ENCODE measurements at regions not wholly inside any gene's neighbourhood (a gene's known extent, or its start where the extent isn't known, plus 50 kb on each side); places are given as distances from the start of the nearest gene placed in this dataset.

DNA sequence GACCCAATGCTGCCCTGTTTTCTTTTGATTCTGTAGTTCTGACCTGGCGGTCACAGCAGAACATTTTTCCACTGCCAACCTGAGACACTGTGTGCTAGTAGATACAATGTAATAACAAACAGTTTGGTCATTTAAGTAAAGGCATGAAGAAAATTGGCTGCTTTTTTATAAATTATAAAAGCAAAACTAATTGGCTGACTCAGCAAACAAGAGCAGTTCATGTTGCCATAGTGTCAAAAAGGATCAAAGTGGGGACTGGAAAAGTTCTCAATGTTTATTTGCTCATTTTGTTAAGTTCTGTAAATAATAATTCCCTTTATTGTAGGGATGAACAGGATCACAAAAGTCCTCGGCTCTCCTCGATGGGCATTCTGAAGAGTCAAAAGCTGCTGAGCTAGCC lies 599.5 kb downstream of the PKHD1 start:
- no peak for ATAC-seq

DNA sequence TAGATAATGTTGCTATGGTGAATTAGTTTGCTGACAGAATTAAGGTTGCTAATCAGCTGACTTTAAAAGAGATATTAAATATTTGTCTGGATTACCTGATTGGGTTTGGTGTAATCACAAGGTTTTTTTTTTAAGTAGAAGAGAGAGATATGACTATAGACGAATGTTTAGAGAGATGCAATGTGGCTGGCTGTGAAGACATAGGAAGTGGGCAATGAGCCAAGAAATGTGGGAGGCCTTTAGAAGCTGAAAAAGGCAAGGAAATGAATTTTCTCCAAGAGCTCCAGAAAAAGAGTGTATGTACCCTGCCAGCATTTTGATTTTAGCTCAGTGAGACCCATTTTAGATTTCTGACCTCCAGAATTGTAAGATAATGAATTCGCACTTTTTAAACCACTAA lies 598.3 kb downstream of the PKHD1 start:
- no peak for ATAC-seq

DNA sequence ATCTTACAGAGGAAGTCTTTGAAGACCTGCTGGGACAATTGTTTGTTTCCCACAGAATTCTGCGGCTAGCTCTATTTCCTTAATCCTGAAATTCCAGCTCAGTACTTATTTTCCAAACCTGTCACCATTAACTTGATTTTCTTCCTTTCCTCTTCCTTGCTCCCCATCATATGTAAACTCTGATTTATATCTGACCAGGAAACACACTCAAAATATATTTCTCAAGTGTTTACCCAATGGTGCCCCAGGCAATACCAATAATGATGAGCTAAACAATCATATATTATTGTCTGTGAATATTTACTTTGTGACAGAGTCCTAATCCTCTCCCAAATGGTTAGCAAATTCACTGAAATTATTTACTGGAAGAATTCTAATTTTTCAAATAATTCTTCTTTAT lies 597.3 kb downstream of the PKHD1 start:
- ATAC-seq: no peak

DNA sequence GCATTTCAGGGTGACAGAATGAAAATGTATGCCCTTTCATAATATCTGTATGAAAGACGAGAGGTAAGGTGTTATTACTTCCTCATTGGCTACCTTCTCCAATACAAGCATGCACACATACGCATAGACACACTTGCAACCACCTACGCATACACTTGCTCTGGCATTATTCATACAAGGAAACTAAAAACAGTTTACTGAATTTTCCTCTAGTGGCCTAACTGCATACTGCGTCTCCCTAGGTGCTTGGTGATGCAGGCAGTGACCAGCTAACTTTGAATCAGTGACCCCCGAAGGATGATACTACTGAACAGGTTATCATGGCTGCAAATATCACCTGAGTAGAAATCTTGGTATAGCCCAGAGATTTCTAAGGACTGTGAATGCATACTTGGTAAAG lies 593.1 kb downstream of the PKHD1 start:
- peak; percentile 94 for ATAC-seq

DNA sequence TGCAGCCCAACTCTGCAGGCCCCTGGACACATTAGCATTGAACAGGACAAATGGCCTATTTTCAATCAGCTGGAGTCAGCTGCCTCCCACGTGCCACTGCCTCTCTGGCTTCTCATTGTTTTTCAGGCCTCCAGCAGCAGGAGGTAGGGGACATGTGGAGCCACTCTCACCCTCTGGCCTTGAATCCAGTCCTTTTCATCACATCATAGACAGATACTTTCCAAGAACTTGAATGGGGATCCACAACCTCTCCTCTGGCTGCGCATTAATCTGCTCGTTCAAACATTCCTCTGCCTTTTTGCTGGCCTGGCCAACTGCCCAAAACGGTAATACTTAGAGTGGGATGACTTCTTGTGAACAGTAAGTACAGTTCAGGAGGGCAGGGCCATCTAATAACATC lies 592.3 kb downstream of the PKHD1 start:
- no peak for ATAC-seq

DNA sequence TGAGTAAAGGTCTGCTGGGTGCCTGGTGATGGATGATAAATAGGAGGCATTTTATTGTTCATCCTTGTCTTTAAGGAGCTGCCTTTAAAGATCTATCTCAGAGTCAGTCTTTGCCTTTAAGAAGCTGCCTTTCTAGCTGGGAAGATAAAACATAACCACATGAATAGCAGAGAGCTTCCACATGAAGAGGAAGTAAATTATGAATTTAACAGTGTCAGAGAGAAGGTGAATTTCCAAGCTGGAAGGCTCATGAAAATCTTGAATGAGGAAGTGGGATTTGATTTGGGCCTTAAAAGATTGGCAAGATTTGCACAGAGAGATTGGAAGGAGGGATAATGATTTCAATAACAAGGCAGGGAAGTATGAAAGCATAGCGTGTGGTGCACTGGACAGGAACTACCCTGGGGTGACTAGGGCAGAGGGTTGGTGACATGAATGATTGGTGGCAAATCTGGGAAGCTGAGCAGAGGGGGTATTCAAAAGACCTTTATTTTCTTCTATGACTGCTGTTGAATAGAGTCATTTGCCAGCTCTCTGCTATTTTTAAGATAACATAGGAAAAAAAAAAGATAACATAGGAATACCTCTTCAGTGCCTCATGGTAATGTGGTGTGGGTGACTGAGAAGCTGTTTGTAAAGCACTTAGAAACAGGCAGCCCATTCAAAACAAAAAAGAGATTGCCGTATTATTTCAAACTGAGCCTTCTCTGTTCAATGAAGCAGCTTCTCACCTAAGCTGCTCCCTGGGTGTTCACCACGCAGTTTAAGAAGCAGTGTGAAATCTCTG lies 591.6 kb downstream of the PKHD1 start:
- no peak for ATAC-seq

DNA sequence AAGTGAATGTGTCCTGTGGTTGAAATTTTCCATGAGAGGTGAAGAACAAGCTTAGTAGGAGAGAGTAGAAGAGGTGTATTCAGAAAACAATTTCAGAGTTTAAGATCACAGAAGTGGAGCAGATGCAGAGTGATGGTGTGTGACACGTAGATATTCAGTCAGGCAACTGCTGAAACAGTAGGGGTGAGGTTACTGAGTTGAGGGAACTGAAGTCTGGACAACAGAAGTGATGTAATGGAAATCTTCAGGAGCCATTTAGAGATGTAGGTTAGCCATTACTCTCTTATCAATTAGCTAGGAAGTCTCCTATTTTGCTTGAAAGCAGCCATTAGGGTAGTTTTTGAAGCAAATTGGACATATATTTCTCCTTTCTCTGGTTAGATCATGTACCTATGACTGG lies 584.4 kb downstream of the PKHD1 start:
- no peak for ATAC-seq

DNA sequence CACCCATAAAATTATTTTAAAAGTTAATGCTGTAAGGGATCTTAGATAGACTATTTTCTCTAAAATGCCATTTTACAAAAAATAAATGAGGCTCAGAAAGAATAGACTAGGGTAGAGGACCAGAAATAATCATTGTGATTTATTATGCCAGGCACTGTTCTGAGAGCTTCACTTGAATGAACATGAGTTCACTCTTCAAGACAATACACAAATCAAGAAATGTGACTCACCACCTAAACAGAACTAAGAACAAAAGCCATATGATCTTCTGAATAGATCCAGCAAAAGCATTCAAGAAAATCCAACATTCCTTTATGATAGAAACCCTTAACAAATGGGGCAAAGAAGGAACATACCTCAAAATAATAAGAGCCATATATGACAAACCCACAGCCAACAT lies 582.0 kb downstream of the PKHD1 start:
- ATAC-seq: peak; percentile 62

DNA sequence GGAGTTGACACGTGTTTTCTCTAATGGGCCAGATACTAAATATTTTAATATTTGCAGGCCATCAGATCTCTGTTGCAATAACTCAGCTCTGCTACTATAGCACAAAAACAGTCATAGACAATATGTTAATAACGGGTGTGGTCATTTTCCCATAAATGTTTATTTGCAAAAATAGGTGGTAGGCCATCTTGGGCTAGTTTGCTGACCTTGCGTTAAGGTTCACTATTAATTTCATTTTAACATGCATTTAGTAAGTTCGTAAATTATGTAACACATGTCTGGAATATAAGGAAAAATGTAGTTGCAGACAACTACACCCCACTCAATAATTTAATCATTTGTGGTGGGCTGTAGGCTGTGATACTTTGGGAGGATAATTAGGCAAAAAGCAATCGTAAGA lies 577.8 kb downstream of the PKHD1 start:
- no peak for ATAC-seq

DNA sequence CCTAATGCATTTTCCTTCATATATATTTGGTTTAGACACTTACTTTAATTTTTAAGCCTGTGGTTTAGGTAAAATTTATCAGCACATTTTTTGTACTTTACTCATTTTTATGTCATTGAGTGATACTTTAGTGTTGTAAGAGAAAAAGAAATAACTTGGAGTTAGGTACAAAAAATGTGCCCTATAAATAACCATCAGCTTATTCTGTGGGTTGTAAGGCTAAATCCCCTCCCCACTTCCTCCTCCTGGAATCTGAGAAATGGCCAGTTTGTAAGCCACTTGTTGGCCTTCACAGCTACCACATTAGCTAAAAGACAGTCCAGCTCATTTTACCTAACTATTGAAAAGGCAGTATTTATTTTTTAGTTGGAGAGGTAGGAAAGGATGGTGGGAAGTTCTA lies 576.3 kb downstream of the PKHD1 start:
- no peak for ATAC-seq

DNA sequence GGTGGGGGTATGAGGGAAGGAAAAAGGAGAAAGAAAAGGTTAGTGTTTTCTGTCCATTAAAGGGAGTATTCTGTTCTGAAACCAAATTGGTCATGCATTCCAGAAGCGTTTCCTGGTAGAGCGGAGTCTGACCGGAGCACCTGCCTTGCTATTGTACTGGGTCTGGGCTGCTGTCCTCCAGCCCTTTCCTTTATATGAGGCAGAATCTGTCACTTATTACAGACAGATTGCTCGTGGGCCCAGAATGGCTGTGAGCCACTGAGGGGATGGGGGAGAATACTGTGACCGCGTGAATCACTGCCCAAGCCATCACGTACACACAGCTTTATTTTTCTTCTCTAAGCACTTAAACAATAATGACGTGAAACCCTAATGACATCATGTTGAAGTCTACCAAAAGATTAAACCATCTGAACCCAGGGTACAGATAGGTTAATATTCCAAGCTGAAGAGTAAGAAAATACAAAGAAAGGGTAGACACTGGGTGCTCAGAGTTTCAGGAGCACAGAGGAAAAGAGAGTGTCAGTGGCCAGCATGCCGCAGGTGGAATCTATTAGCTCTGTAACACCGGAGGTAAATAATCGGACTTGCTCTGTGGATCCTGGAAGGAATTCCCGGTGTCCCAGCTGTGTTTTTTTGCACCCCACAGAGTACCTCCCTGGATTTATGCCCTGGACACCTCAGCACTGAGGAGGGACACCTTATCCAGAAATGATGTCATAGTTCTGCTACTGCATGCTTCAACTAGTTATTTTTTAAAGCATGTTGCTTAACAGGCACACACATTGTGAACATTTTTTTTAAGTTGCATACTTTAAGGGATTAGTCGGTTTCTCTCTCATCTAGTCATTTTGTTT lies 573.3 kb downstream of the PKHD1 start:
- peak; percentile 97 for ATAC-seq

DNA sequence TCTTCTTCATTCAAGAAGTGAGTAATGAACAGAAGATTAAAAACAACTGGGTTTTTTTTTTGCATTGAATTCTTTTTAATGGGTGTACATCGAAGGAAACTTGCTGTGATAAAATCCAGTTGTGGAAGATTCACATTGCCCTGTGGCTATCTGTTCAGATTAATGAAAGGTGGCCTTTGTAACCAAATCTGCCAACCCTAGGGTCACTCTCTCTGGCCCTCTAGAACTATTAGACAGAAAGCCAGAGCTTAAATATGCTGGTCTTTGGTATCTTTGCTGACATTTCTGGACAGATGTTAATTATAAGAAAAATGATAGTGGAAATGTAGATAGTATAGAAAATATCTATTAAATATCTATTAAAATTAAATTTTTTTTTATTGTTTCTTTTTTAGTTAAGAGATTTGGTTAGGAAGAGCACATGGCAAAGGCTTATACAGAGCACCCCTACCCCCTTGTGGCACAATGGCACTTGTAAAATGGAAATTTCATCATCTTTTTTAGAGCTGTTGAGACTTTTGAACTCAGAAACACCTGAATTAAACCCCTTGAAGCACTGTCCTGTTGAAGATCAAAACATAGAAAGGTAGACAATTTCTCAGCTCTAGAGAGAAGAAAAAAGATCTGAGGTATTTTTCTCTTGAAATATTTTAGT lies 572.5 kb downstream of the PKHD1 start:
- ATAC-seq: no peak

DNA sequence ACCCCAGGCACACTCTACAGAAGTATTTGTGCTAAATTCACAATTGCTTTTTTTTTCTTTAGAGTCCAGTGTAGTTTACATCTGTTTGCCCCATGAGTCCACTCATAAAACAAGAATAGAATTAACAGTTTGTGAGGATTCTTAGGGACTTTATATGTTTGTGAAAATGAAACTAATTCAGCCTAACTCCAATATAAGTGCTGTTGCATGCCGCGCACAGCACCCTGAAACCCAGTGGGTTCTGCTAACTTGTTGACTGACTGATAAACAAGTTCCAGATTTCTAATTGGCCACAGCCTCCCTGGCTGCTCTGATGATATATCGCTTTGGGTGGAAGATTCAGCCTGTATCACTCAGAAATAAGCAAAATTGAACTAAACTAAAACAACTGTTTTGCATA lies 561.4 kb downstream of the PKHD1 start:
- ATAC-seq: no peak

DNA sequence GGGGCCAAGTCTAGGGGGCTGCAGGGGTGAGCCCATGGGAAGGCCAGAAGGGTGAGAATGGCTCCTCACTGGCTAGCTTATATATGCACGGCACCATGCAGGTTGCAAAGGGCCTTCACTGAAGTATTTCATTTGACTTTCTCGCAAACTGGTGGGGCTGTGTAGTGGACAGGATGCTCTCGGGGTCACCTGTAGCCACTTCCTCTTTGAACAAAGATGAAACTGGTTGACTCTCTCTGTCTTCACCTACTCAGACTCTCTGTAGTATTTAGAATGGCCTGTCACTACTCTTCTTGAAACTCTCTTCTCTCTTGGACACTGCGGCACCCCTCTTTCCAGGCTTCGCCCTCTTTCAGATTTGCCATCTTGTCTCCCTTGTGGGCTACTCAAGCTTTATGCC lies 560.5 kb downstream of the PKHD1 start:
- no peak for ATAC-seq

DNA sequence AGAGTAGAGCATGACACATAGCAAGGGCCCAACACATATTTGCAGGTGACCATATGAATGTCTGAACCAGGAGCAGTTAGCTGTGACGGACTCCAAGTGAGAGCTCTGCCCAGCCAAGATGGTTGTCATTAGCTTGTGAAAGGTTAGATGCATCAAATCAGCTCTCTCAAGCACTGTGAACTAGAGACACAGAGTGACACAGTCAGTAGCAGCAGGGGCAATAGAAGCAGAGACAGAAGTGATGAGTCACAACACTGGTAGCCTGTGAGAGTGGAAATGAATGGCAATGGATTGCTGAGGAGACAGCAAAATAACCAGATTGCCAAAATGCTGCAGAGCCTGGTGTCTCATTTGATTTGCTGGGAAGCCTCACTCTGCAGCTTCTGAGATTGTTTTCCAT lies 558.9 kb downstream of the PKHD1 start:
- ATAC-seq: peak; percentile 57

DNA sequence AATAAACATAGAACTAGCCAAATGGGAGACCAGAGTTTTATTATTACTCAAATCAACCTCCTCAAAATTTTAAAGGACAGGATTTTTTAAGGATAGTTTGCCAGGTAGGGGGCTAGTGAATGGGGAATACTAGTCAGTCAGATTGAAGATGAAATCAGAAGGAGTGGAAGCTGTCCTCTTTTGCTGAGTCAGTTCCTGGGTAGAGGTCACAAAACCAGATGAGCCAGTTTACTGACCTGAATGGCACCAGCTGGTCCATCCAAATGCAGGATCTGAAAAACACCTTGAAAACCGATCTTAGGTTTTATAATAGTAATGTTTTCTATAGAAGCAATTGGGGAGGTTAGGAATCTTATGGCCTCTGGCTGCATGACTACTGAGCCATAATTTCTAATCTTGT lies 558.2 kb downstream of the PKHD1 start:
- ATAC-seq: peak; percentile 63

DNA sequence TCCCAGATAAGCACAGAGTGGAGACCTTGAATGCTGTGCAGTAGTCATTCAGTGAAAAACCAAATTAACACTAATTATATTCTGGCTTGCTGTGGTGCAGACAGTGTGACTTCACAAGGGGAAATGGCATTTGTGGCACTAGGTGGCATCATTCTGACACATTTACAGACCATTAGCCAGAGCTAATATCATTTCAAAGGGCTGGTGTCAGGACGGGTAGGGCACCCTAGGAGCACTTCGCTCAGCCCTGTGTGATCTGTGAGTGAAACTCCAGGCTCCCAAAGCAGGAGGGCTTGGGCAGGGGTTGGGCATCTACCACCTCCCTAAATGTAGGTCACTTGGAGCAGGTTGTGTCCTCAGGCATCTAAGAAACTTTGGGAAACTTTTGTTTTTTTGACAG lies 555.8 kb downstream of the PKHD1 start:
- ATAC-seq: no peak

DNA sequence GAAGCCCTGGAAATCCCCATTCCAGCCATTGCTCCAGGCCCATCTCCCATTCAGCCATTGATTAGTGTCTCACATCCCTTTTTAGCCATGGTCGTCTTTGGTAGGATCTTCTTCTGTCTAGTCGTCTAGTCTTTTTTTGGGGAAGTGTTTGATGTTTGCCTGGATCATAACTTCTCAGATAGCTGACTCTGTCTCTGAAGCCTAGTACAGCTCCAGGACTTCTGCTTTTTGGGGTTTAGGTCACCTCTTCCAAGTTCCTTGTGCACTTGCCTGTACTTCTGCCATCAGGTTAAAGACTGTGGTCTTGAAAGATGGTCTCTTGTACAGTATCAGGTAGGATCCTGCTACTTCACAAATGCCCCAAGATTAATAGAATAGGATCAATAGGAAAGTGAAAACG lies 553.5 kb downstream of the PKHD1 start:
- no peak for ATAC-seq

DNA sequence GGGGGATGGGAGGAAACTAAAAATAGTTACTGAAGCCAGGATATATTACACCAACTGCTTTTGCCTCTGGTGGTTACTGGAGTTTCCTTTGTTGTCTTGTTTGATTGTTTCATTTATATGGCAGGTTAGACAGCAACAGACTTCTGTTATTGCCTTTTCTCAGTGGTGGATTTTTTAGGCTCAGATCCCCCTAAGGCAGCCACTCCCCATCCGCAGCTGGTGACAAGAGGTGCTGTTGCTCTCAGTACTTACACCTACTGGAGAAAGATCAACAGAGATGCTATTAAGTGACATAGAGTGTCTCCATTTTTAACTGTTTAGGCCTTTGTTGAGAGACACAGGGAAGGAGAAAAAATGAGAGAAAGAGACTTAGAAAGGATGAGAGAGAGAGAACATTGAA lies 552.1 kb downstream of the PKHD1 start:
- no peak for ATAC-seq

DNA sequence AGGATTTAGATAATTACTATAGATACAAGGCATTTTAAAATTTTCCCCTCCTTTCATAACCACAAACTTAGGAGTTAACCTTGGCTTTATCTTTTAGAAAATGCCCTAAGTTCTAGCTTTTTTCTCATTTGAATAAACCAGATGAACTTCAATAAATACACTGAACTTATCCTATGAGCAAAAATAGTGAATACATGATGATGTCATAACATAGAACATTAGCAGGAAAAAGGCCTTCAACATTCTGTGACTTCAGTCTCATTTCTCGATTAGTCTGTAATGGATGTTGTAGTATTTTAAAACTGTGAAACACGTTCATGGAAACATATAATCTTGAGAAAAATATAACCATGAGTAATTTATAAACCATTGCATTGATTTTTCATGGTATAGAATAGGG lies 550.7 kb downstream of the PKHD1 start:
- ATAC-seq: no peak

DNA sequence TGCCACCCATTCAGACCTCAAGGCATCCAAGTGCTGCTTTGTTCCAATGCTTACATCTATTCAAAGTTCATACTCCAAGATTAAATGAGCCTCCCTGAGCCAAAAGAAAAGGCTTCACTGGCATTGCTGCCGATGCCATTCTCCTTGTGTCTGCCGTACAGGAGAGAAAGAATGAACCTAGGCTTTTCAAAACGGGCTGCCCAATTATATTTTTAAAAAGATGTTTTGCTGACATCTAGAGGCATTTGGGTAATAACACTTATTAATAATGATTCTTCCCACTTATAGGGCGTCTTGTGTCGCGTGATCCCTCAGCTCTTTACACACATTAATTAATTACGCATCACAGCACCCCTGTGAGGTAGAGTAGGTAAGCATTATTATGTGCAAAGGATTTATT lies 545.6 kb downstream of the PKHD1 start:
- peak; percentile 60 for ATAC-seq

DNA sequence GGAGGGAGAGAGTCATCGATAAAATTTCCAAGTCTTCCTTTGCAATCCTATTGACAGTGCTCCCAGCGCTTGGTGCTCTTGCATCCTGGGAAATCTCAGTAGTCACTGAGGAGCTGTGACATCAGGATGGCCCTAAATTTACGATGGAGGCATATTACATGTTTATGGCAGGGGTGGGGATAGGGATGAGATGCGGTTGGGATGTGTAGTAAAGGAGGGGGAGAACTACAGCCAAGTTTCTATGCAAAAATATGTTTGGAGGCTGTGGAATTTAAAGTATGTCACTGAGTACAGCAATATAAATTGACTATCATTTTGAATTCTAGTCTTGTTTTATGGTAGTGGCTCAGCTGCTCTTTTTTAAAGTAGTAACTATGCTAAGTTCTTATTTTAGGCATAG lies 544.9 kb downstream of the PKHD1 start:
- ATAC-seq: no peak

DNA sequence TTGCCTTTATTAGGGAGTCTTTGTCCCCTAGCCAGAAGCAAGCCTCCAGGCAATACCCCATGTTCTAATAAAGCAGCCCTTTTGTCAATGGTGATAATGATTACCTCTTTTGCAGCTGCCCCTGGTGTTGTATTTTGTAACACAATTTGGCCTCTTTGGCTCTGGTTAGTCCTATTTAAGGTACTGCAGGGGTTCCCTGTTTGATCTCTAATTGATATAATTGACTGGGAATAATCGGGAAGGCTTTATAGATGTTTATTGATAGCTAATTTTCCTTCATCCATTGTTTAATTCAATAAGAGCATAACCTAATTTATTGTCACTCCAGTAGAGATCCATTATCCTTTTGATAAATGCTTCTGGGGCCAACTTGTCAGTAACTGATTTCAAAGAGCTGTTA lies 537.2 kb downstream of the PKHD1 start:
- ATAC-seq: no peak

DNA sequence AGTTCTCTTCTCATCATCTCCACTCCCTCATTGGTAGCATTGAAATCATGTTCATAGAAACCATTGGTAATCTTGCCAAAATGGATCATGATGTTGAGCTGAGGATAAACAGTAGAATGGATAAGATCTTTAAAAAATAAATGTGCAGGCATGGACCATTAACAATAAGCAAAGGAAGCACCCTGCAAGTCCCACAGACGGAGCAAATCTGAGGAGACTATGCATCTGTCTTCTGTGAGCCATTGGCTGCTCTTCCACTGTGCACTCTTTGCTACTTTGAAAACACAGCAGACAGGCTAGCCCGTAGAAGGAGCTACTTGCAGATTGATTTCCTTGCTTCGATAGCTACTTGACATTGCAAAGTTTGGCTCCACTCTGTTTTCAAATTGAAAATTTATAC lies 535.0 kb downstream of the PKHD1 start:
- ATAC-seq: no peak

All from esophagus mucosa (tissue), 1 donor.